Pulmonary artery endothelial cell (primary cell): ENCODE measurements at regions not wholly inside any gene's neighbourhood (a gene's known extent, or its start where the extent isn't known, plus 50 kb on each side); places are given as distances from the start of the nearest gene placed in this dataset.

Source experiments
- DNase-seq: peaks from one replicate; pipeline ENCODE4 v3.0.0-alpha.2; 2011; ENCODE audit warnings: low read depth, low spot score

GRCh38 chr6:16976385-16977183 is 125.3 kb upstream of the STMND1 start:
- DNase-seq, result no peak

GRCh38 chr6:16974704-16975359 is 127.0 kb upstream of the STMND1 start:
- DNase-seq, result no peak

- DNase-seq, result no peak
Observed at GRCh38 chr6:16974387-16974673, 127.5 kb upstream of the STMND1 start.

- DNase-seq, result no peak
Observed at GRCh38 chr6:16973545-16974386, 128.1 kb upstream of the STMND1 start.

GRCh38 chr6:16973051-16973450 is 128.8 kb upstream of the STMND1 start:
- DNase-seq, result no peak

GRCh38 chr6:16972535-16972934 is 129.3 kb upstream of the STMND1 start:
- DNase-seq, result no peak

GRCh38 chr6:16969699-16970655 is 131.9 kb upstream of the STMND1 start:
- DNase-seq, result no peak

GRCh38 chr6:16968101-16968500 is 133.7 kb upstream of the STMND1 start:
- DNase-seq, result no peak

- no peak for DNase-seq
Observed at GRCh38 chr6:16967470-16967817, 134.4 kb upstream of the STMND1 start.

- DNase-seq, result no peak
Observed at GRCh38 chr6:16966791-16967469, 134.9 kb upstream of the STMND1 start.

GRCh38 chr6:16965689-16966088 is 136.2 kb upstream of the STMND1 start:
- no peak for DNase-seq

- DNase-seq, result peak; percentile 20
Observed at GRCh38 chr6:16964553-16965499, 137.0 kb upstream of the STMND1 start.

GRCh38 chr6:16961577-16961976 is 140.3 kb upstream of the STMND1 start:
- DNase-seq, result no peak

- DNase-seq, result no peak
Observed at GRCh38 chr6:16959789-16960188, 142.1 kb upstream of the STMND1 start.

- DNase-seq, result no peak
Observed at GRCh38 chr6:16956361-16956760, 145.5 kb upstream of the STMND1 start.

- DNase-seq, result no peak
Observed at GRCh38 chr6:16955899-16956298, 146.0 kb upstream of the STMND1 start.

- DNase-seq, result no peak
Observed at GRCh38 chr6:16953905-16954304, 147.9 kb upstream of the STMND1 start.

- DNase-seq, result no peak
Observed at GRCh38 chr6:16953446-16953845, 148.4 kb upstream of the STMND1 start.

- no peak for DNase-seq
Observed at GRCh38 chr6:16950825-16951495, 150.9 kb upstream of the STMND1 start.
